BE2C (cell line): ENCODE measurements at regions not wholly inside any gene's neighbourhood (a gene's known extent, or its start where the extent isn't known, plus 50 kb on each side); places are given as distances from the start of the nearest gene placed in this dataset.

ENCODE experiments used
- DNase-seq: peaks from one replicate; pipeline ENCODE4 v3.0.0-alpha.2; 2020
- H3K27me3 ChIP-seq: fragments of 250-450 bp; sonication (Bioruptor Pico); 2 replicates; pipeline ENCODE4 v1.5.1; 2020; ENCODE audit warnings: mild to moderate bottlenecking
- H3K36me3 ChIP-seq: fragments of 250-450 bp; sonication (Bioruptor Pico); 2 replicates; pipeline ENCODE4 v1.5.1; 2020; ENCODE audit warnings: mild to moderate bottlenecking
- H3K4me1 ChIP-seq: fragments of 250-450 bp; sonication (Bioruptor Pico); 2 replicates; pipeline ENCODE4 v1.5.1; 2020
- H3K4me3 ChIP-seq: 2 replicates; pipeline ENCODE4 v1.5.1; 2011; ENCODE audit warnings: low read depth, low read length
- H3K9me3 ChIP-seq: fragments of 250-450 bp; sonication (Bioruptor Pico); 2 replicates; pipeline ENCODE4 v1.5.1; 2020
- TF ChIP-seq, protein P1 (sequence below): IDR thresholded peaks from 2 replicates; pipeline ENCODE4 v1.5.1; 2012; ENCODE audit warnings: mild to moderate bottlenecking, low read depth, low read length

DNA sequence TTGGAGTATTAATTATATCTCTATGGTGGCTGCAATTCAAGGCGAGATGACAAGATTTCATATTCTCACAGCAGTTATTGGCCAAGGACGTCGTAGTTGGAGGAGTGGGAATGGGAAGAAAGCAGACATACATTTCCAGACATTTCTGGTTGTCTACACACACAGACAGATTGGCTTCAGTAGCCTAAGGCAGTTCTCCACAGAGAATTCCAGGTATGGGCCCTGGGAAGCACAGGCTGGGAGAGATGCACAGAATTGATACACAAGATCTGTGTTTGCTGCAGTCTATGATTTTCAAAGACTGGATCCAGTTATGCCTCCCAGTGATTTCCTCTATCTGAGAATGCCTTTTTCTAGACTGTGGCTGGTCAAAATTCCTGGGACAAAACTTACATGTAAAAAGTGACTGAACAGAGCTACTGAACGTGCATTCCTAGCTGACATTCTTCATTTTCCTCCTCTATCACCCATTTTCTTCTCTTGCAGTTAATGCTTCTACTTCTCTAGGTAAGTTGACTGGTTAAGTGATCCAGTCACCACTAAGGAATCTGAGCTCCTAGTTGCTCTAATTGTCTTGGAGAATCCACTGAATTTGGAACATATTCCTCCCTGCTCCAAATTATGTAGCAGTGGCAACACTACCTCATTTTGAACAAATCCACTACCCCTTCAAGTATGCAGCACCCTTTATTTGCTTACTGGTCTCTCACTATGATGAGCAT is 386.7 kb upstream of the CDH7 start:
- H3K4me3 ChIP-seq, result no peak overlapping the region
- H3K4me1 ChIP-seq, result no peaks in the 10 kb centered on the region
- TF ChIP-seq, protein P1, sequence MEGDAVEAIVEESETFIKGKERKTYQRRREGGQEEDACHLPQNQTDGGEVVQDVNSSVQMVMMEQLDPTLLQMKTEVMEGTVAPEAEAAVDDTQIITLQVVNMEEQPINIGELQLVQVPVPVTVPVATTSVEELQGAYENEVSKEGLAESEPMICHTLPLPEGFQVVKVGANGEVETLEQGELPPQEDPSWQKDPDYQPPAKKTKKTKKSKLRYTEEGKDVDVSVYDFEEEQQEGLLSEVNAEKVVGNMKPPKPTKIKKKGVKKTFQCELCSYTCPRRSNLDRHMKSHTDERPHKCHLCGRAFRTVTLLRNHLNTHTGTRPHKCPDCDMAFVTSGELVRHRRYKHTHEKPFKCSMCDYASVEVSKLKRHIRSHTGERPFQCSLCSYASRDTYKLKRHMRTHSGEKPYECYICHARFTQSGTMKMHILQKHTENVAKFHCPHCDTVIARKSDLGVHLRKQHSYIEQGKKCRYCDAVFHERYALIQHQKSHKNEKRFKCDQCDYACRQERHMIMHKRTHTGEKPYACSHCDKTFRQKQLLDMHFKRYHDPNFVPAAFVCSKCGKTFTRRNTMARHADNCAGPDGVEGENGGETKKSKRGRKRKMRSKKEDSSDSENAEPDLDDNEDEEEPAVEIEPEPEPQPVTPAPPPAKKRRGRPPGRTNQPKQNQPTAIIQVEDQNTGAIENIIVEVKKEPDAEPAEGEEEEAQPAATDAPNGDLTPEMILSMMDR, result no peak
- H3K9me3 ChIP-seq, result no peaks in the 10 kb centered on the region
- DNase-seq, result no peak
- no peaks in the 10 kb centered on the region for H3K36me3 ChIP-seq
- no peaks in the 10 kb centered on the region for H3K27me3 ChIP-seq

DNA sequence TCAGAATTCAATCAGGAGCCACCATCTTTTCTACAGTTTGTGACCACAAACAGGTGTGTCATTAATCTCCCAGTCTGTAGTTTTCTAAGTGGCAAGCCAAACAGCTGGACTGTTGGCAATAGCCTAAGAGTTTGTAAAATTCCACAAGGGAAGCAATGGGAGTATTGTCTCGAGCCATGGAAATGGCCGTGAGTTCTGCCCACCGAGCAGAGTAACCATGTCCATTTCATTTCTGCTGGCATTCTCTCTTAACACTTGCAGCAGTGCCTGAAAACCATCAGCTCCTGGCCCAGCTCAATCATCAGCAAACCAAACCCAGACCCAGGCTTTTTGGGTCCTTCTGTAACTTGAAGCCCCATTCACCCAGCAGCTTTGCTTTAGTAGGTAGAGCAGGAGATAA is 387.8 kb upstream of the CDH7 start:
- no peaks in the 10 kb centered on the region for H3K27me3 ChIP-seq
- H3K4me1 ChIP-seq, result no peaks in the 10 kb centered on the region
- H3K4me3 ChIP-seq, result no peak overlapping the region
- TF ChIP-seq, protein P1, result no peak
- no peaks in the 10 kb centered on the region for H3K9me3 ChIP-seq
- no peaks in the 10 kb centered on the region for H3K36me3 ChIP-seq
- no peak for DNase-seq

DNA sequence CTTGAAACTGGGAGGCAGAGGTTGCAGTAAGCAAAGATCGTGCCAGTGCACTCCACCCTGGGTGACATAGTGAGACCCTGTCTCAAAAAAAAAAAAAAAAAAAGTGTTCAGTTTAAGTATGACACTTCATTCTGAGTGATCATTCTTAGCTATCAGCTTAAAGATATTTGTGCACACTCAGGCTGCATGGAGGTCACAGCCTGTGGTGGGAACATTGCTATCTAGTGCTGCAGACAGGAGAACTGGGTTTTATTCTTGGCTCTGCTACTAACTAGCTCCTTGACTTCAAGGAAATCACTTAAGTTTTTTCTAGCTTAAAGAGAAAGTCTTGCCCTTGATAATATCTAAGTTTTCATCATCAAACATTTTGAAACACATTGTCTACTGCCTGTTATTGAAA is 391.3 kb upstream of the CDH7 start:
- TF ChIP-seq, protein P1, result no peak
- no peak for DNase-seq
- H3K4me3 ChIP-seq, result no peak overlapping the region
- no peaks in the 10 kb centered on the region for H3K36me3 ChIP-seq
- H3K4me1 ChIP-seq, result no peaks in the 10 kb centered on the region
- no peaks in the 10 kb centered on the region for H3K27me3 ChIP-seq
- no peaks in the 10 kb centered on the region for H3K9me3 ChIP-seq

DNA sequence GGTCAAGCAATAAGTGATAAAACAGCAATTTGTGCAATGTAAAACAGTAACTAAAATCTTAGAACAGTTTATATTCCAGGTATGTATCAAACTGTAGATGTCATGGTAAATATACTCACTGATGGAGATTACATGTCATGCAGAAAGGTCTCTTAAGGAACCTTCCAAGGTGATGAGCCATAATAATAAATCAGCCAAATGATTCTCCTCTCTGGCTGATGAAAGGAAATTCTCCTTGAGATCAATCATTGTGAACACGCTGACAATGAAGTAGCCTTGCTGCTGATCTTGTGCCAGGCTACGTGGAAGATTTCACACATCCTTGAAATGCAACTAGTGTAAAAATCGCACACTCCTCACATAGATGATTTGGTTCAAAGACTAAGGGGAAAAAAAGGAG is 392.5 kb upstream of the CDH7 start:
- H3K27me3 ChIP-seq, result no peaks in the 10 kb centered on the region
- TF ChIP-seq, protein P1, result no peak
- no peaks in the 10 kb centered on the region for H3K36me3 ChIP-seq
- no peak overlapping the region for H3K4me3 ChIP-seq
- DNase-seq, result no peak
- no peaks in the 10 kb centered on the region for H3K9me3 ChIP-seq
- no peaks in the 10 kb centered on the region for H3K4me1 ChIP-seq

DNA sequence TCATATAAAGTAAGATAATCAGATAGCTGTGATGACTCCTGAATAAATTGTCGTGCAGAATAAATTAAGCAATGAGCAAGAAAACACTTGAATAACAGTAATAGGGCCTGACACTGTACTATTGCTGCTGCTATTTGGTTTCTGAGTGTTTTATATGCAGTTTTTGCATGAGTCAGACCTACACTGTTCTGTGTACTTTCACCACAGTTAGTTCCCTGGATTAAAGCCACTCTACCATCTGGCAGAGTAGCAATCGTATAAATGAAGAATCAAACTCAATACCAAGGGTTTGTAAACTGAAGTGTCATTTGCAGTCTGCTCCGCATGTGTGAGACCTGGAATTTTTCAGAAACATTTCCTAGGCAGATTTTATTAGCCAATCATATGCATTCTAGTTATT is 398.6 kb upstream of the CDH7 start:
- Histone ChIP-seq H3K4me1 (no peaks in the 10 kb centered on the region), H3K9me3 (no peaks in the 10 kb centered on the region), H3K36me3 (no peaks in the 10 kb centered on the region), H3K4me3 (no peak overlapping the region), H3K27me3 (no peaks in the 10 kb centered on the region)
- DNase-seq, result no peak
- TF ChIP-seq, protein P1, result no peak

DNA sequence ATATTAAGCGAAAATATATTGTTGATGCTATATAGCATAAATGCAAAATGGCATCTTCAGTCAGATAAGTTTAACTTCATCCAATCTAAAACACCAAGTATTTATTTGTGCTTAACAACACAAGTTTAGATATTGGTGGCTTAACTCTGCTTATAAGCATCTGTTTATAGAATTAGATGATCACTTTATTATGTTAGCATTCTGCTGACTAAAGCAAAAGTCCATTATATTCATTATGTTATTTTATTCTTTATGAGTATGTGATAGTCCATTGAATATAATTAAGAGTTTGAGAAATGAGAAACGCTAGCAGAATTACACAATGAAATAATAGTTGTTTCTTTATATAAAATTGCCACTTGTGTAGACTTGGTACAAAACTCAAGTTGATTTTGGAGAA is 401.2 kb upstream of the CDH7 start:
- Histone ChIP-seq H3K27me3 (no peaks in the 10 kb centered on the region), H3K4me3 (no peak overlapping the region), H3K9me3 (no peaks in the 10 kb centered on the region), H3K36me3 (no peaks in the 10 kb centered on the region), H3K4me1 (no peaks in the 10 kb centered on the region)
- DNase-seq, result no peak
- TF ChIP-seq, protein P1, result no peak
